GM12873 (cell line): ENCODE measurements at regions not wholly inside any gene's neighbourhood (a gene's known extent, or its start where the extent isn't known, plus 50 kb on each side); places are given as distances from the start of the nearest gene placed in this dataset.

ENCODE experiments used
- CTCF ChIP-seq: IDR thresholded peaks from 2 replicates; pipeline ENCODE4 v1.5.1; 2012; ENCODE audit warnings: low read depth, mild to moderate bottlenecking, moderate library complexity, low read length, control low read depth; ENCODE audit not compliant: insufficient read depth; ENCODE audit errors: missing control alignments

DNA sequence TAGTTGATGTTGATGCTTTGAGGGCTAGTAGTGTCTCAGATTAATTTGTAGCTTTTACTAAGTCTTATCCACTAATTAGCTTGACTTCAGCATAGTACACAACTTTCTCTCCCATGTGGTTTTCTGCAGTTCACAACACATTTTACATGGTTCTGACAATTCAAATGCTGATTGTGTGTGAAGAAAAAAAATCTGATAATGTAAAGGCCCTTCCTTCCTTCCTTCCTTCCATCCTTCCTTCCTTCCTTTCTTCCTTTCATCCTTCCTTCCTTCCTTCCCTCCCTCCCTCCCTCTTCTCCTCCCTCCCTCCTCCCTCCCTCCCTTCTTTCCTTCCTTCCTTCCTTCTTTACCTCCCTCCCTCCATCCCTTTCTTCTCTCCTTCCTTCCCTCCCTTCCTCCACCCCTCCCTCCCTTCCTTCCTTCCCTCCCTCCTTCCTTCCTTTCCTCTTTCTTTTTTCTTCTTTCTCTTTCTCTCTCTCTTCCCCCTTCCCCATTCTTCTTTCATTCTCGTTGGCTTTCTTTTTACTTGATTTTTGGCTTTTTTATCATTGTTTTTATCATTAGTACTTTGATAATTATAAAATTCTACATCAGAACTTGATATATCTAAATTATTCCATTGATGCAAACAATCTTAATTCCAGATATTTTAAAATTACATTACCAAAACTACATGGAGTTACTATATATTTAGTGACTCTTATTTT, 1415.6 kb downstream of the LRFN5 start:
- TF ChIP-seq CTCF = no peak

DNA sequence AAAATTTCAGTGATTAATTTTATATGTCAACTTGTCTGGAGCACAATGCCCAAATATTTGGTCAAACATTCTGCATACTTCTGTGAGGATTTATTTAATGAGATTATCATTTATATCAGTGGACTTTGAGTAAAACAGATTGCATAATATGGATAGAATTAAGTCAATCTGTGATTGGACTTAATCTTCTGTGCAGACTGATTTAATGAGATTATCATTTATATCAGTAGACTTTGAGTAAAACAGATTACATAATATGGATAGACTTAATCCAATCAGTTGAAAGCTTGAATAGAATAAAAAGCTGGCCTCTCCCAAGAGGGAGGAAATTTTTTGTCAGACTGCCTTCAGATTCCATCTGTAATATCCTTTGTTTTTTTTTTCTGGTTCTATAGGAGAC, 1413.2 kb downstream of the LRFN5 start:
- no peak for TF ChIP-seq CTCF

DNA sequence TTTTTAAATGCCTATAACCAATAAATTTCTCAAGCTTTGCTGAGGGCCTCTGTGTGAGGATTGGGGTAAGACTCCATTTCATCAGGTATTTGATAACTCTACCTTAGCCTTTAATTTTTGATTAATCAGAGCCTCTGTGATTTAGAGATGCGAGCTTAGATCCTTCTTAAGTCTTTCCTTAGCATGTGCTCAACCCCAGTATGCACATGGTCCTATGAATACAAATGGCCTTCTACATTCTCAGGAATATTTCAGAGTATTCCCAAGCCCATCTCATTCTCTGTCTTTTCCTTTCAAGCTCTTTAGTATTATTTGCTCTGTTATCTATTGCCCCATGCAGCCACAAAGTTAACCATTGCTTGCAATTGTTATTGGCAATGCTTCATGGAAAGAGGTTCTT, 1407.7 kb downstream of the LRFN5 start:
- no peak for TF ChIP-seq CTCF

DNA sequence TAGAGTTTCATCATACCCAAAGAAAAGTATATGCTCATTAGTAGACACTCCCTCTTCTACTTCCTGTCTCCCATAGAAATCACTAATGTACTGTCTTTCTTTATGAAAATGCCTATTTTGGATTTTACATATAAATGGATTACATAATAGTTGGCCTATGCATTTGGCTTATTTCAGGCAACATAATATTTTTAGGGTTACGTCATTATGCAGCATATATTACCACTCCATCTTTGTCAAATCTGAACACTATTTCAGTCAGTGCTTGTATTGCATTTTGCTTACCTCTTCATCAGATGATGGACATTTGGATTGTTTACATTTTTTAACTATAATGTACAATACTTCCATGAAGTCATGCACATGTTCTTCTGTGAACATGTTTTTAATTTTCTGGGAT, 1406.1 kb downstream of the LRFN5 start:
- TF ChIP-seq CTCF = no peak

DNA sequence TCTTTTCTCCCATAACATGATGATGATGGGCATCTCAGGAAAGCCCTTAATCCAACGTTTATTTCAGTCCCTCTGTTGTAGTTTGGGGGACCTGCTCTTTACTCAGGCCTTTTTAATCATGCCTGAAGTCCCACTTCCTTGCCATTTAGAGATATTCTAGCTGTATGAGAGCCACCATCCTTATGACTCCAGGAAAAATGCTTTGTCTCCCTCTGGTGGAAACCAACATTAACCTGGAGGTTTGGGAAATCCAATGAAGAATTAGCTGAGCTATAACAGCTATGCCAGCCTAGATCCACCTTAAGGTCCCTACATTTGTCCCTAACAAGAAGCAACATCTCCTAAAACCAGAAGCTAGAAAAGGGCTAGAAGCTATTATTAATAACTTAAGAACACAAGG, 1399.1 kb downstream of the LRFN5 start:
- no peak for TF ChIP-seq CTCF

- TF ChIP-seq CTCF = no peak
Observed at GRCh38 chr14:43003845-43004244, 1397.2 kb downstream of the LRFN5 start.

DNA sequence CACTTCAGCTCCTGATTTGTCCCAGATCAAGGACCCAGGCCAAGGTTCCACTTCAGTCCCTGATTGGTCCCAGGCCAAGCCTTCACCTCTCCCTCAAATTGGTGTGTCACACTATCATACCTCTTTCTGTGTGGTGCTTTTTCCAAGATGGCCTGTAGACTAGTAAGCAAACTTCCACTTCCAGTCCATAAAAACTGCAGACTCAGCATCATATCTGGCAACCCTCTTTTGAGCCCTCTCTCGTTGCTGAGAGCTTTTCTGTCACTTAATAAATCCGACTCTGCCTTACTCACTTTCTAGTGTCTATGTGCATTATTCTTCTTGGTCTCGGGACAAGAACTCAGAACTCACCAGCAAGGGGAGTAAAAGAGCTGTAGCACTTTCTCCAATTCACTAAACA, 1395.1 kb downstream of the LRFN5 start:
- no peak for TF ChIP-seq CTCF
